Neuronal stem cell (in vitro differentiated cells): ENCODE measurements at regions not wholly inside any gene's neighbourhood (a gene's known extent, or its start where the extent isn't known, plus 50 kb on each side); places are given as distances from the start of the nearest gene placed in this dataset.

Experiments
- DNase-seq: peaks from one replicate; pipeline ENCODE4 v3.0.0-alpha.2; 2013; ENCODE audit warnings: low spot score
- H2AFZ ChIP-seq: one replicate; pipeline ENCODE4 v1.6.1; 2013; ENCODE audit warnings: mild to moderate bottlenecking, low read length, inconsistent platforms
- H2AK5ac ChIP-seq: 2 replicates; pipeline ENCODE4 v1.6.1; 2013; ENCODE audit warnings: low read depth, mild to moderate bottlenecking, inconsistent platforms, low read length, moderate library complexity, mixed read lengths
- H2BK120ac ChIP-seq: 2 replicates; pipeline ENCODE4 v1.6.1; 2013; ENCODE audit warnings: low read depth, mild to moderate bottlenecking, inconsistent platforms, low read length, moderate library complexity, mixed read lengths
- H2BK12ac ChIP-seq: one replicate; pipeline ENCODE4 v1.6.1; 2013; ENCODE audit warnings: low read length, inconsistent platforms
- H2BK15ac ChIP-seq: 2 replicates; pipeline ENCODE4 v1.6.1; 2013; ENCODE audit warnings: mild to moderate bottlenecking, low read length, inconsistent platforms, mixed read lengths
- H2BK5ac ChIP-seq: one replicate; pipeline ENCODE4 v1.6.1; 2013; ENCODE audit warnings: inconsistent platforms, mild to moderate bottlenecking, low read length, moderate library complexity
- H3K14ac ChIP-seq: one replicate; pipeline ENCODE4 v1.6.1; 2013; ENCODE audit warnings: low read length, inconsistent platforms
- H3K18ac ChIP-seq: 2 replicates; pipeline ENCODE4 v1.6.1; 2013; ENCODE audit warnings: low read length, inconsistent platforms
- H3K23ac ChIP-seq: 2 replicates; pipeline ENCODE4 v1.6.1; 2013; ENCODE audit warnings: low read depth, mild to moderate bottlenecking, mixed read lengths, low read length, inconsistent platforms; ENCODE audit not compliant: poor library complexity
- H3K27ac ChIP-seq: replicated peaks from 3 replicates; pipeline ENCODE4 v1.5.1; 2013; ENCODE audit warnings: low read length, inconsistent platforms
- H3K27me3 ChIP-seq, 3 experiments: 2 replicates each; pipeline ENCODE4 v1.6.1; 2013; ENCODE audit warnings: low read length in 3 of 3, mild to moderate bottlenecking in 2 of 3, inconsistent platforms in 1 of 3, low read depth in 1 of 3, mixed read lengths in 1 of 3, moderate library complexity in 1 of 3; ENCODE audit not compliant: control insufficient read depth in 3 of 3, insufficient read depth in 3 of 3
- H3K36me3 ChIP-seq, 2 donors: replicated peaks in 1 of 2; 2 replicates each; pipeline ENCODE4 v1.6.1; 2013; ENCODE audit warnings: low read length in 2 of 2; ENCODE audit not compliant: control insufficient read depth in 2 of 2, insufficient read depth in 2 of 2
- H3K4ac ChIP-seq: 2 replicates; pipeline ENCODE4 v1.6.1; 2013; ENCODE audit warnings: inconsistent platforms, mild to moderate bottlenecking, low read length, moderate library complexity
- H3K4me1 ChIP-seq, 2 donors: 1 replicate in 1 of 2; 2 replicates in 1 of 2; pipeline ENCODE4 v1.6.1; 2013; ENCODE audit warnings: low read length in 2 of 2, low read depth in 1 of 2; ENCODE audit not compliant: control insufficient read depth in 2 of 2, insufficient read depth in 1 of 2
- H3K4me2 ChIP-seq: one replicate; pipeline ENCODE4 v1.6.1; 2013; ENCODE audit warnings: mild to moderate bottlenecking, low read length, inconsistent platforms; ENCODE audit not compliant: insufficient read depth, poor library complexity, severe bottlenecking
- H3K4me3 ChIP-seq, 2 donors: 2 replicates each; pipeline ENCODE4 v1.5.1; 2013; ENCODE audit warnings: low read length in 2 of 2, mild to moderate bottlenecking in 2 of 2, inconsistent platforms in 1 of 2, moderate library complexity in 1 of 2
- H3K79me1 ChIP-seq: one replicate; pipeline ENCODE4 v1.6.1; 2013; ENCODE audit warnings: low read depth, mild to moderate bottlenecking, inconsistent platforms, low read length, moderate library complexity
- H3K9ac ChIP-seq: one replicate; pipeline ENCODE4 v1.6.1; 2013; ENCODE audit warnings: mild to moderate bottlenecking, low read depth, low read length, inconsistent platforms; ENCODE audit not compliant: poor library complexity
- H3K9me3 ChIP-seq, 2 donors: replicated peaks in 1 of 2; 2 replicates each; pipeline versions ENCODE3 to v1.6.1; 2013; ENCODE audit warnings: low read length in 2 of 2, mild to moderate bottlenecking in 2 of 2, inconsistent platforms in 1 of 2, low read depth in 1 of 2, mixed read lengths in 1 of 2, moderate library complexity in 1 of 2; ENCODE audit not compliant: control insufficient read depth in 2 of 2, insufficient read depth in 1 of 2
- H4K8ac ChIP-seq: one replicate; pipeline ENCODE4 v1.6.1; 2013; ENCODE audit warnings: low read depth, mild to moderate bottlenecking, inconsistent platforms, low read length, moderate library complexity
- H4K91ac ChIP-seq: one replicate; pipeline ENCODE4 v1.6.1; 2013; ENCODE audit warnings: low read length, low read depth, mild to moderate bottlenecking, inconsistent platforms; ENCODE audit not compliant: poor library complexity
- WGBS, 2 donors: extraction: QIAGEN DNeasy Blood & Tissue Kit; methylation state at CpG; one replicate each; pipeline ENCODE4 v1.1.7; 2013; ENCODE audit warnings: missing lambda C conversion rate in 2 of 2, mixed read lengths in 1 of 2; ENCODE audit not compliant: insufficient read length in 2 of 2, insufficient replicate concordance in 1 of 2; ENCODE audit errors: extremely low coverage in 2 of 2; 5-methylcytosine and 5-hydroxymethylcytosine counted together

GRCh38 chr12:116481726-116482125, 77.5 kb upstream of the MAP1LC3B2 start:
- Histone ChIP-seq H4K8ac (no peak overlapping the region), H4K91ac (no peak overlapping the region), H3K4me3 (peak overlapping the region in 1 of 2 donors; percentile 45), H3K27ac (no peak overlapping the region), H2AK5ac (peak overlapping the region; percentile 60), H2BK15ac (peak overlapping the region; percentile 32), H3K4me2 (no peak overlapping the region), H3K4ac (no peak overlapping the region), H3K79me1 (no peaks in the 10 kb centered on the region), H3K9me3 (peaks cover 0 to 3% of the 10 kb centered on the region in 2 donors), H3K9ac (peak overlapping the region; percentile 33), H3K14ac (no peak overlapping the region), H2BK5ac (no peak overlapping the region), H2AFZ (no peak overlapping the region), H3K23ac (peak overlapping the region; percentile 65), H2BK12ac (no peak overlapping the region), H2BK120ac (no peak overlapping the region), H3K36me3 (no peaks in the 10 kb centered on the region), H3K27me3 (no peaks in the 10 kb centered on the region), H3K18ac (peak overlapping the region; percentile 38), H3K4me1 (peaks cover 0 to 2% of the 10 kb centered on the region in 2 donors)
- WGBS, 2 donors, result no CpG with 5 or more reads among the region's 9 CpGs
- no peak for DNase-seq

- Histone ChIP-seq H4K91ac (no peak overlapping the region), H2BK5ac (no peak overlapping the region), H3K4me2 (no peak overlapping the region), H3K9me3 (peaks cover 0 to 2% of the 10 kb centered on the region in 2 donors), H2BK15ac (peak overlapping the region; percentile 32), H3K27me3 (no peaks in the 10 kb centered on the region), H3K4me3 (no peak overlapping the region), H3K4me1 (peaks cover 0 to 2% of the 10 kb centered on the region in 2 donors), H3K4ac (no peak overlapping the region), H3K27ac (no peak overlapping the region), H4K8ac (no peak overlapping the region), H2AK5ac (peak overlapping the region; percentile 60), H2BK120ac (no peak overlapping the region), H3K14ac (no peak overlapping the region), H3K79me1 (no peaks in the 10 kb centered on the region), H3K36me3 (no peaks in the 10 kb centered on the region), H2BK12ac (no peak overlapping the region), H2AFZ (no peak overlapping the region), H3K9ac (no peak overlapping the region), H3K23ac (peak overlapping the region; percentile 65), H3K18ac (peak overlapping the region; percentile 38)
- DNase-seq, result no peak
- WGBS, 2 donors, result no CpG with 5 or more reads among the region's 20 CpGs
Observed at GRCh38 chr12:116482179-116482578, 77.0 kb upstream of the MAP1LC3B2 start.

- Histone ChIP-seq H3K18ac (no peak overlapping the region), H2AK5ac (no peak overlapping the region), H3K79me1 (no peaks in the 10 kb centered on the region), H2BK12ac (no peak overlapping the region), H3K27me3 (no peaks in the 10 kb centered on the region), H2BK120ac (no peak overlapping the region), H3K4me3 (no peak overlapping the region), H3K4ac (no peak overlapping the region), H4K91ac (no peak overlapping the region), H2AFZ (no peak overlapping the region), H3K27ac (no peak overlapping the region), H2BK5ac (no peak overlapping the region), H4K8ac (no peak overlapping the region), H3K4me2 (no peak overlapping the region), H3K23ac (no peak overlapping the region), H2BK15ac (no peak overlapping the region), H3K9me3 (peaks cover 0 to 2% of the 10 kb centered on the region in 2 donors), H3K9ac (no peak overlapping the region), H3K36me3 (no peaks in the 10 kb centered on the region), H3K4me1 (peaks cover 0 to 2% of the 10 kb centered on the region in 2 donors), H3K14ac (no peak overlapping the region)
- no peak for DNase-seq
- no CpG with 5 or more reads among the region's 6 CpGs for WGBS, 2 donors
Observed at GRCh38 chr12:116482859-116483258, 76.3 kb upstream of the MAP1LC3B2 start.

- Histone ChIP-seq H4K91ac (no peak overlapping the region), H3K9ac (no peak overlapping the region), H3K4me1 (peaks cover 0 to 2% of the 10 kb centered on the region in 2 donors), H2AK5ac (no peak overlapping the region), H3K79me1 (no peaks in the 10 kb centered on the region), H3K4me2 (no peak overlapping the region), H2AFZ (no peak overlapping the region), H3K27me3 (no peaks in the 10 kb centered on the region), H3K4me3 (no peak overlapping the region), H3K4ac (no peak overlapping the region), H2BK120ac (no peak overlapping the region), H3K23ac (no peak overlapping the region), H3K9me3 (peaks cover 0 to 2% of the 10 kb centered on the region in 2 donors), H2BK15ac (no peak overlapping the region), H3K18ac (no peak overlapping the region), H2BK12ac (no peak overlapping the region), H3K14ac (no peak overlapping the region), H4K8ac (no peak overlapping the region), H3K36me3 (no peaks in the 10 kb centered on the region), H3K27ac (no peak overlapping the region), H2BK5ac (no peak overlapping the region)
- no peak for DNase-seq
- 100% methylated on average over 2 of the region's 19 CpGs; no CpG with 5 or more reads in 1 of the 2 donors for WGBS, 2 donors
Observed at GRCh38 chr12:116483959-116484750, 75.0 kb upstream of the MAP1LC3B2 start.
